ENCODE measurements at regions not wholly inside any gene's neighbourhood (a gene's known extent, or its start where the extent isn't known, plus 50 kb on each side); places are given as distances from the start of the nearest gene placed in this dataset.
A peak's percentile ranks its signal among the peaks of the same experiment; 100 is the strongest.

DNA sequence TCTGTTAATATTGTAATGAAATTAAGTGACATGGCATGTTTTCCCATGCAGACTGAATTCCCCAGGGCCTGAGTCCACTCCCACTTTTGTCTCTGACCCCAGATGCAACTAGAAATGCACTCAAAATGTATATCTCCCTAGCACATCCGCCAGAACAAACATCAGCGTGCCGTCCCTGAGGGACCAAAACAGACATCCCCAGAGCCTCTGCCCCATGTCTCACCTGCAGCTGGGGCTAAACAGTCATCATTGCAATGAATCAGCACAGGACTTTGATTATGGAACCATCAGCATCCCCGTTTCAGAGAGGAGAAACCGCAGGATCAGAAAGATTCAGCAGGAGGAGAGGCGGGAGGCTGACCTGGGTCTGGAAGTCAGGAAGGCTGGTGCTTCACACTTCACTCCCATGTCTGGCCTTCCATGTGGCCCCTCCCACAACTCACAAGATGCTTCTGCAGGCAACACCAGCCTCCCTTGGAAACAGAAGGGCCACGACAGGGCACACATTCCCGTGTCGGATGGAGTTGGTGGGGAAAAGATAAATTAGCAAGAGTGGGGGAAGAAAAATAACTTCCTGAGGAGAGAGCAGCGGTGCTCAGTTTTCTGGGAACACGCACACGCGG lies 130.6 kb upstream of the VSTM2B start:
- TF ChIP-seq, protein P1, sequence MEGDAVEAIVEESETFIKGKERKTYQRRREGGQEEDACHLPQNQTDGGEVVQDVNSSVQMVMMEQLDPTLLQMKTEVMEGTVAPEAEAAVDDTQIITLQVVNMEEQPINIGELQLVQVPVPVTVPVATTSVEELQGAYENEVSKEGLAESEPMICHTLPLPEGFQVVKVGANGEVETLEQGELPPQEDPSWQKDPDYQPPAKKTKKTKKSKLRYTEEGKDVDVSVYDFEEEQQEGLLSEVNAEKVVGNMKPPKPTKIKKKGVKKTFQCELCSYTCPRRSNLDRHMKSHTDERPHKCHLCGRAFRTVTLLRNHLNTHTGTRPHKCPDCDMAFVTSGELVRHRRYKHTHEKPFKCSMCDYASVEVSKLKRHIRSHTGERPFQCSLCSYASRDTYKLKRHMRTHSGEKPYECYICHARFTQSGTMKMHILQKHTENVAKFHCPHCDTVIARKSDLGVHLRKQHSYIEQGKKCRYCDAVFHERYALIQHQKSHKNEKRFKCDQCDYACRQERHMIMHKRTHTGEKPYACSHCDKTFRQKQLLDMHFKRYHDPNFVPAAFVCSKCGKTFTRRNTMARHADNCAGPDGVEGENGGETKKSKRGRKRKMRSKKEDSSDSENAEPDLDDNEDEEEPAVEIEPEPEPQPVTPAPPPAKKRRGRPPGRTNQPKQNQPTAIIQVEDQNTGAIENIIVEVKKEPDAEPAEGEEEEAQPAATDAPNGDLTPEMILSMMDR (IDR thresholded peaks at IDR 0.05), result no peak
- no peak for ATAC-seq
- Histone ChIP-seq H3K27me3 (peaks cover 0 to 22% of the 10 kb centered on the region in 2 donors), H3K9me3 (peaks cover 0 to 18% of the 10 kb centered on the region in 2 donors), H3K4me3 (no peak overlapping the region), H3K4me1 (no peaks in the 10 kb centered on the region), H3K27ac (no peak overlapping the region), H3K36me3 (no peaks in the 10 kb centered on the region)
- no peak for DNase-seq
- intact Hi-C loops (cut with DNase I), result no loop called here

DNA sequence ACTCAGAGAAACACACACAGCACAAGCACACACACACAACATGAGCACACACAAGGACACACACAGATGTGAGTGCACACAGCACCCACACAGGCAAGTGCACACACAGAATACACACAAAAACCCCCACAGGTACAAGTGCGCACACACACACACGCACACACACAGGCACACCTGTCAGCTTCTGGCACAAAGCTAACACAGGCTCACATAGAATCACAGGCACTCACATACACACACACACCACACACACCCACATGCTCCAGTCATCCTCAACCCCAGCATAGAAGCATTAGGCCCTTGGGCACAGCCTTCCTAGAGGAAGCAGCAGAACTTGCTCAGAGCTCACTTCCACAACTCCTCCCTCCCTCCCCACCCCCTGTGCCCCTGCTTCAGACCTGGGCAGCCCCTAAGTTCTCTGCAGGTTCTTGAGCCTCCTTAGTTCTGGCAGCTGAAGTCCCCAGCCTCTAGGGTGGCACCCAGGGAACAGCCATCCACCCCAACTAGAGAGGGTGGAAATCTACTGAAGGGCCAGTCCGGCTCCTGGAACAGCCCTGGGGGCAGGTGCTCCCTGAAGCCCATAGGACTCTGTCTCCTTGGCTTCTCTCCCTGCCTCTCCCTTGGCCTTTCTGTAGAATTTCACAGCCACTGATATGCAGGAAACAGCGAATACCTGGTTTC lies 129.9 kb upstream of the VSTM2B start:
- H3K9me3 ChIP-seq, result peaks cover 0 to 18% of the 10 kb centered on the region in 2 donors
- H3K4me3 ChIP-seq, result no peak overlapping the region
- no peaks in the 10 kb centered on the region for H3K4me1 ChIP-seq
- no peak for ATAC-seq
- no peak for DNase-seq
- H3K27me3 ChIP-seq, result peaks cover 0 to 27% of the 10 kb centered on the region in 2 donors
- intact Hi-C loops (cut with DNase I), result no loop called here
- H3K27ac ChIP-seq, result no peak overlapping the region
- H3K36me3 ChIP-seq, result no peaks in the 10 kb centered on the region
- TF ChIP-seq, protein P1 (IDR thresholded peaks at IDR 0.05), result no peak

DNA sequence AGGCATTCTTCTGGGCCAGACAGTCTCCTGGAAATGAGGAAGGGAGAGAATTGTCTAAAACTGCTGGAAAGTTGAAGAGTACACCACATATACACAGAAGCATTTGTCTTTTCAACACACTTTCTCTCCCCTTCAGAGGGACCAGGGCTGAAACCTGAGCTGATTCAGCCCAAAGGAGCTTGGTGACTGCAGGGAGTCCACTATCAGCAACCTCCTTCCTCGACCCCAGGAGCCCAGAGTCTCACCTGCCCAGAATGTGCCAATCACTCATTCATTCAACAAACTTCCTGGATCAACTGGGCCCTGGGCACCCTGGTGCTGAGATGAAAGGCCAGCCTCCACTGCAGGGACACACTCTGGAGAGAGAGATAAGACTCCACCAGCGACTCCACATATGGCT lies 128.9 kb upstream of the VSTM2B start:
- Histone ChIP-seq H3K9me3 (peaks cover 0 to 8% of the 10 kb centered on the region in 2 donors), H3K4me1 (no peaks in the 10 kb centered on the region), H3K4me3 (no peak overlapping the region), H3K27me3 (peaks cover 0 to 33% of the 10 kb centered on the region in 2 donors), H3K36me3 (no peaks in the 10 kb centered on the region), H3K27ac (no peak overlapping the region)
- intact Hi-C loops (cut with DNase I), result no loop called here
- TF ChIP-seq, protein P1 (IDR thresholded peaks at IDR 0.05), result no peak
- ATAC-seq (no peak), DNase-seq (no peak)

DNA sequence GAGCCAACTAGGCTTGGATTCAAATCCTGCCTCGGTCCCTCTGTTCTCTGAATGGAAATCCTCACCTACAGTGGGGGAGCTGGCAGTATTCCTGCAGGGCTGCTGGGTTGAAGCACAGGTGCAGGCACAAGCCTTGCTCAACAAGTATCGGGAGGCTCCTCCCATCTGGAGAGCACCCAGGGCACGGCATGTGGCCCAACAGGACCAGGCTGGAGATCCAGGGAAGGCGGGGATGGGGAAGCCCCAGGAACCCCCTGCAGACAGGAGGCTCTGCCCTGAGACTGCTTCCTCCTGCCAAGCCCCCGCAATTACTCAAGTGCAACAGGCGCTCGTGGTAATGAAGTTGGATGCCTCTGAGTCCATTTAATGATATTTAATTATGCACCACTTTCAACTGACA lies 128.0 kb upstream of the VSTM2B start:
- no peak overlapping the region for H3K4me3 ChIP-seq
- TF ChIP-seq, protein P1 (IDR thresholded peaks at IDR 0.05), result no peak

DNA sequence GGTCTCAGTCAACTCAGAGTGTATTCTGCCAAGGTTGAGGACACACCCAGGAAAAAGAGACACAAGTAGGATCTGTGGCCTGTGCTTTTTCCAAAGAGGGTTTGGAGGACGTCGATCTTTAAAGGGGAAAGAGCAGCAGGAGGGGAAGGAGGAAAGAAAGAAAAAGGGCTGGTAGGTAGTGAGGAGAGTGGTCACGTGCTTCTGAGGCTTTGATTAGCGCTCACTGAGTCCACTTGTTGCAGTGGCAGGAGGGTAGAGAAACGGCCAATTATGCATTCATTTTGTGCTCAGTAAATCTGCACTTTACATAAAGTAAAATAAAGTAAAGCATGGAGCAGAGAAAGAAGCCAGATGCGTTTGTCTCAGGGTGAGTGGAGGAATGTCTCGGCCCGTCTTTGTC lies 126.0 kb upstream of the VSTM2B start:
- H3K27ac ChIP-seq, result no peak overlapping the region
- no peak overlapping the region for H3K4me3 ChIP-seq
- ATAC-seq (no peak), DNase-seq (no peak)
- TF ChIP-seq, protein P1 (IDR thresholded peaks at IDR 0.05), result no peak
- H3K9me3 ChIP-seq, result no peaks in the 10 kb centered on the region
- intact Hi-C loops (cut with DNase I), result no loop called here
- no peaks in the 10 kb centered on the region for H3K36me3 ChIP-seq
- H3K4me1 ChIP-seq, result no peaks in the 10 kb centered on the region
- peaks cover 0 to 49% of the 10 kb centered on the region in 2 donors for H3K27me3 ChIP-seq

More for the DNA sequence above, 128.0 kb upstream of the VSTM2B start:
- H3K9me3 ChIP-seq, result peaks cover 0 to under 1% of the 10 kb centered on the region in 2 donors
- no peaks in the 10 kb centered on the region for H3K4me1 ChIP-seq
- intact Hi-C loops (cut with DNase I), result no loop called here
- no peak overlapping the region for H3K27ac ChIP-seq
- peaks cover 0 to 35% of the 10 kb centered on the region in 2 donors for H3K27me3 ChIP-seq
- H3K36me3 ChIP-seq, result no peaks in the 10 kb centered on the region
- ATAC-seq (no peak), DNase-seq (peak in 1 of 4 donors; percentile 37)

Data from left lung (tissue), 4 donors.